ENCODE measurements at regions not wholly inside any gene's neighbourhood (a gene's known extent, or its start where the extent isn't known, plus 50 kb on each side); places are given as distances from the start of the nearest gene placed in this dataset.

- BruUV-seq (replicated peaks): no TSS peak
- Histone ChIP-seq H3K27ac (ENCODE audit: insufficient read depth, low read depth, low read length) (no peak overlapping the region), H3K4me2 (ENCODE audit: insufficient read depth, low read length) (no peak overlapping the region), H3K4me3 (replicated peaks in 1 of 3; ENCODE audit: insufficient read depth in 1 of 3, low read depth in 1 of 3, low read length in 3 of 3) (no peak overlapping the region), H3K4me1 (ENCODE audit: control insufficient read depth, extremely low read depth, insufficient read depth, low read length) (no peaks in the 10 kb centered on the region), H3K9me1 (replicated peaks; ENCODE audit: control insufficient read depth, extremely low read depth, insufficient read depth, low read length) (no peaks in the 10 kb centered on the region), H3K36me3 (ENCODE audit: control insufficient read depth in 2 of 2, extremely low read depth in 1 of 2, insufficient read depth in 2 of 2, low read length in 2 of 2) (no peaks in the 10 kb centered on the region), H3K9ac (replicated peaks; ENCODE audit: extremely low read depth, insufficient read depth, low read length) (no peak overlapping the region), H2AFZ (ENCODE audit: low read depth, low read length) (no peak overlapping the region), H4K20me1 (replicated peaks; ENCODE audit: control insufficient read depth, extremely low read depth, insufficient read depth, low read length) (no peaks in the 10 kb centered on the region), H3K9me3 (replicated peaks; ENCODE audit: control insufficient read depth, insufficient read depth, low read length) (no peaks in the 10 kb centered on the region), H3K79me2 (ENCODE audit: control insufficient read depth, insufficient read depth, low read length) (no peaks in the 10 kb centered on the region), H3K27me3 (ENCODE audit: control insufficient read depth in 2 of 2, insufficient read depth in 2 of 2, low read length in 2 of 2) (no peaks in the 10 kb centered on the region)
- POLR2A ChIA-PET: no interaction called here
- TF ChIP-seq CTCF (IDR thresholded peaks at IDR 0.05; ENCODE audit: extremely low read depth in 1 of 2, insufficient read depth in 1 of 2, low read depth in 1 of 2, low read length in 2 of 2): no peak
- TF ChIP-seq EZH2 (IDR thresholded peaks at IDR 0.05; ENCODE audit: borderline replicate concordance, low read depth, low read length, severe bottlenecking): no peak
- no peak for TF ChIP-seq FOS (IDR thresholded peaks at IDR 0.05; ENCODE audit: borderline replicate concordance, insufficient read depth, low read length)
- no peak for TF ChIP-seq POLR2AphosphoS5 (IDR thresholded peaks at IDR 0.05; ENCODE audit: insufficient read depth, low read depth, low read length)
- no peak for TF ChIP-seq GATA2 (IDR thresholded peaks at IDR 0.05; ENCODE audit: insufficient read depth, insufficient read length, low read depth, low read length)
- no peak for TF ChIP-seq MYC (IDR thresholded peaks at IDR 0.05; ENCODE audit: low read depth, low read length)
- TF ChIP-seq MAX (IDR thresholded peaks at IDR 0.05; ENCODE audit: insufficient read depth, insufficient read length): no peak
- no peak for TF ChIP-seq POLR2A (IDR thresholded peaks at IDR 0.05; ENCODE audit: low read depth, low read length)
- TF ChIP-seq JUN (IDR thresholded peaks at IDR 0.05; ENCODE audit: borderline replicate concordance, insufficient read depth, insufficient read length, low read depth): no peak
- dilution Hi-C loops (cut with MboI; ENCODE audit: extremely low pct_ligation_motif_present, low sequenced_read_pairs) (no loop called here), intact Hi-C loops (cut with micrococcal nuclease) (no loop called here)
- no peak for FAIRE-seq
- CTCF ChIA-PET: no interaction called here
- DNase-seq (ENCODE audit: low read depth, low spot score): no peak
Observed at GRCh38 chr9:80899208-80899607, 790.1 kb downstream of the TLE1 start.
